DND-41 (cell line): ENCODE measurements at regions not wholly inside any gene's neighbourhood (a gene's known extent, or its start where the extent isn't known, plus 50 kb on each side); places are given as distances from the start of the nearest gene placed in this dataset.

ENCODE experiments used
- ATAC-seq: fragments of 200-7000 bp; cut with Tn5 transposase; 3 replicates; pipeline ENCODE4 v1.9.1; 2021; ENCODE audit warnings: low read depth; ENCODE audit not compliant: insufficient read depth
- DNase-seq: peaks from one replicate; pipeline ENCODE4 v3.0.0-alpha.2; 2020
- H2AFZ ChIP-seq: 2 replicates; pipeline ENCODE4 v1.6.0; 2012; ENCODE audit warnings: low read depth, low read length
- H3K27ac ChIP-seq: 2 replicates; pipeline ENCODE4 v1.5.1; 2012; ENCODE audit warnings: low read length, inconsistent platforms
- H3K27me3 ChIP-seq: fragments of 200-600 bp; sonication (generic); 2 replicates; pipeline ENCODE4 v1.6.0; 2012; ENCODE audit warnings: low read length, mild to moderate bottlenecking, inconsistent platforms; ENCODE audit not compliant: insufficient read depth, poor library complexity
- H3K36me3 ChIP-seq: 2 replicates; pipeline ENCODE4 v1.5.1; 2012; ENCODE audit warnings: low read length, inconsistent platforms; ENCODE audit not compliant: insufficient read depth
- H3K4me1 ChIP-seq: 2 replicates; pipeline ENCODE4 v1.5.1; 2012; ENCODE audit warnings: mild to moderate bottlenecking, low read length; ENCODE audit not compliant: insufficient read depth
- H3K4me2 ChIP-seq: 2 replicates; pipeline ENCODE4 v1.6.0; 2012; ENCODE audit warnings: mild to moderate bottlenecking, moderate library complexity, low read length, inconsistent platforms; ENCODE audit not compliant: insufficient read depth
- H3K4me3 ChIP-seq, 2 experiments: fragments of 200-600 bp in 1 of 2; shearing (Covaris generic) in 1 of 2; 2 replicates each; pipeline ENCODE4 v1.5.1; 2012 to 2016; ENCODE audit warnings: inconsistent platforms in 2 of 2, low read length in 2 of 2, mild to moderate bottlenecking in 2 of 2, low read depth in 1 of 2, moderate library complexity in 1 of 2
- H3K79me2 ChIP-seq: 2 replicates; pipeline ENCODE4 v1.6.0; 2012; ENCODE audit warnings: low read length, inconsistent platforms; ENCODE audit not compliant: insufficient read depth
- H3K9ac ChIP-seq: 2 replicates; pipeline ENCODE4 v1.6.0; 2012; ENCODE audit warnings: low read depth, mild to moderate bottlenecking, inconsistent platforms, low read length, moderate library complexity
- H3K9me3 ChIP-seq: 2 replicates; pipeline ENCODE4 v1.5.1; 2012; ENCODE audit warnings: low read length, moderate library complexity, mild to moderate bottlenecking, inconsistent platforms; ENCODE audit not compliant: insufficient read depth, severe bottlenecking
- H4K20me1 ChIP-seq: 2 replicates; pipeline ENCODE4 v1.6.0; 2012; ENCODE audit warnings: low read length; ENCODE audit not compliant: insufficient read depth
- CTCF ChIP-seq: IDR thresholded peaks from 2 replicates; pipeline ENCODE4 v1.5.1; 2012; ENCODE audit warnings: borderline replicate concordance, low read length, moderate library complexity, mild to moderate bottlenecking; ENCODE audit not compliant: poor library complexity, severe bottlenecking; ENCODE audit errors: extremely low read depth
- EZH2 ChIP-seq: IDR thresholded peaks from 3 replicates; pipeline ENCODE4 v1.6.1; 2012; ENCODE audit warnings: borderline replicate concordance, low read depth, mild to moderate bottlenecking, moderate library complexity, low read length, inconsistent platforms; ENCODE audit not compliant: severe bottlenecking

- DNase-seq: no peak
- no peak overlapping the region for H3K27ac ChIP-seq
- no peaks in the 10 kb centered on the region for H4K20me1 ChIP-seq
- H2AFZ ChIP-seq: no peak overlapping the region
- H3K9me3 ChIP-seq: no peaks in the 10 kb centered on the region
- no peaks in the 10 kb centered on the region for H3K36me3 ChIP-seq
- no peaks in the 10 kb centered on the region for H3K27me3 ChIP-seq
- no peak for ATAC-seq
- no peaks in the 10 kb centered on the region for H3K4me1 ChIP-seq
- no peak overlapping the region for H3K4me3 ChIP-seq
- H3K4me2 ChIP-seq: no peak overlapping the region
- no peaks in the 10 kb centered on the region for H3K79me2 ChIP-seq
- TF ChIP-seq CTCF: no peak
- TF ChIP-seq EZH2: no peak
- no peak overlapping the region for H3K9ac ChIP-seq
These were observed 865.9 kb upstream of the CADM2 start for GRCh38 chr3:84092907-84093306.

- Histone ChIP-seq H2AFZ (no peak overlapping the region), H4K20me1 (no peaks in the 10 kb centered on the region), H3K27ac (no peak overlapping the region), H3K9ac (no peak overlapping the region), H3K4me1 (no peaks in the 10 kb centered on the region), H3K79me2 (no peaks in the 10 kb centered on the region), H3K4me2 (no peak overlapping the region), H3K27me3 (no peaks in the 10 kb centered on the region), H3K36me3 (no peaks in the 10 kb centered on the region), H3K4me3 (no peak overlapping the region), H3K9me3 (no peaks in the 10 kb centered on the region)
- no peak for DNase-seq
- TF ChIP-seq EZH2: no peak
- TF ChIP-seq CTCF: no peak
- no peak for ATAC-seq
These were observed 862.6 kb upstream of the CADM2 start for GRCh38 chr3:84096188-84096587.

- Histone ChIP-seq H3K36me3 (no peaks in the 10 kb centered on the region), H3K4me3 (no peak overlapping the region), H3K9ac (no peak overlapping the region), H3K4me2 (no peak overlapping the region), H3K9me3 (no peaks in the 10 kb centered on the region), H2AFZ (no peak overlapping the region), H3K4me1 (no peaks in the 10 kb centered on the region), H3K27ac (no peak overlapping the region), H3K27me3 (no peaks in the 10 kb centered on the region), H4K20me1 (no peaks in the 10 kb centered on the region), H3K79me2 (no peaks in the 10 kb centered on the region)
- DNase-seq (no peak), ATAC-seq (no peak)
- TF ChIP-seq EZH2: no peak
- TF ChIP-seq CTCF: no peak
These were observed 857.9 kb upstream of the CADM2 start for GRCh38 chr3:84100861-84101260.

- Histone ChIP-seq H3K4me3 (no peak overlapping the region), H3K79me2 (no peaks in the 10 kb centered on the region), H3K27ac (no peak overlapping the region), H3K9me3 (no peaks in the 10 kb centered on the region), H2AFZ (no peak overlapping the region), H3K4me2 (no peak overlapping the region), H3K36me3 (no peaks in the 10 kb centered on the region), H3K4me1 (no peaks in the 10 kb centered on the region), H4K20me1 (no peaks in the 10 kb centered on the region), H3K27me3 (no peaks in the 10 kb centered on the region), H3K9ac (no peak overlapping the region)
- no peak for TF ChIP-seq CTCF
- no peak for TF ChIP-seq EZH2
- no peak for DNase-seq
- ATAC-seq: no peak
These were observed 850.3 kb upstream of the CADM2 start for GRCh38 chr3:84108442-84108971.
